Neural cell (in vitro differentiated cells): ENCODE measurements at regions not wholly inside any gene's neighbourhood (a gene's known extent, or its start where the extent isn't known, plus 50 kb on each side); places are given as distances from the start of the nearest gene placed in this dataset.

Source experiments
- H2AFZ ChIP-seq: fragments of 200-600, 300-800 bp; sonication (generic), shearing (Covaris generic); 2 replicates; pipeline ENCODE4 v1.6.0; 2014; ENCODE audit warnings: low read depth, mild to moderate bottlenecking, antibody characterized with exemption, low read length, moderate library complexity
- H3F3A ChIP-seq: fragments of 200-600 bp; shearing (Covaris generic); 2 replicates; pipeline ENCODE4 v1.6.1; 2016; ENCODE audit warnings: mild to moderate bottlenecking, moderate library complexity, mixed read lengths, antibody characterized with exemption, low read length; ENCODE audit not compliant: insufficient read depth, poor library complexity, severe bottlenecking
- H3K27ac ChIP-seq: fragments of 200-600, 300-800 bp; sonication (generic), shearing (Covaris generic); 2 replicates; pipeline ENCODE4 v1.5.1; 2014; ENCODE audit warnings: mild to moderate bottlenecking, low read length, moderate library complexity
- H3K27me3 ChIP-seq: fragments of 300-800, 200-600 bp; sonication (generic), shearing (Covaris generic); 2 replicates; pipeline ENCODE4 v1.6.0; 2014; ENCODE audit warnings: mild to moderate bottlenecking, low read depth, low read length, moderate library complexity; ENCODE audit not compliant: insufficient read depth
- H3K36me3 ChIP-seq: fragments of 300-800, 200-600 bp; sonication (generic), shearing (Covaris generic); 2 replicates; pipeline ENCODE4 v1.5.1; 2014; ENCODE audit warnings: mild to moderate bottlenecking, antibody characterized with exemption, low read length, moderate library complexity; ENCODE audit not compliant: insufficient read depth
- H3K4me2 ChIP-seq: fragments of 300-800, 200-600 bp; sonication (generic), shearing (Covaris generic); 2 replicates; pipeline ENCODE4 v1.6.0; 2014; ENCODE audit warnings: mild to moderate bottlenecking, low read length
- H3K4me3 ChIP-seq: fragments of 300-800, 200-600 bp; sonication (generic), shearing (Covaris generic); 2 replicates; pipeline ENCODE4 v1.5.1; 2014; ENCODE audit warnings: mild to moderate bottlenecking, low read length, moderate library complexity
- H3K79me2 ChIP-seq: fragments of 200-600 bp; shearing (Covaris generic); replicated peaks from 2 replicates; pipeline ENCODE4 v1.6.0; 2014; ENCODE audit warnings: mild to moderate bottlenecking, low read length, moderate library complexity; ENCODE audit not compliant: insufficient read depth
- H3K9ac ChIP-seq: fragments of 300-800, 200-600 bp; sonication (generic), shearing (Covaris generic); 2 replicates; pipeline ENCODE4 v1.6.1; 2016; ENCODE audit warnings: mild to moderate bottlenecking, low read length, mixed read lengths
- H3K9me2 ChIP-seq: fragments of 200-600 bp; shearing (Covaris generic); 2 replicates; pipeline ENCODE4 v1.6.1; 2016; ENCODE audit warnings: mild to moderate bottlenecking, low read length, mixed read lengths; ENCODE audit not compliant: insufficient read depth
- H3K9me3 ChIP-seq: fragments of 200-600, 300-800 bp; sonication (generic), shearing (Covaris generic); 2 replicates; pipeline ENCODE4 v1.6.1; 2016; ENCODE audit warnings: mild to moderate bottlenecking, mixed run types, low read length, moderate library complexity, mixed read lengths
- H4K20me1 ChIP-seq: fragments of 200-600 bp; shearing (Covaris generic); 2 replicates; pipeline ENCODE4 v1.6.1; 2016; ENCODE audit warnings: mild to moderate bottlenecking, mixed run types; ENCODE audit not compliant: insufficient read depth
- EP300 ChIP-seq: fragments of 450-650 bp; conservative IDR thresholded peaks from 2 replicates; pipeline ENCODE4 v1.6.1; 2014; ENCODE audit warnings: antibody characterized with exemption, mild to moderate bottlenecking, moderate library complexity; ENCODE audit not compliant: poor library complexity, severe bottlenecking
- EZH2 ChIP-seq: fragments of 200-600, 300-800 bp; shearing (Covaris generic), sonication (generic); IDR thresholded peaks from 2 replicates; pipeline ENCODE4 v1.6.1; 2014; ENCODE audit warnings: antibody characterized with exemption, low read length, borderline replicate concordance, mild to moderate bottlenecking; ENCODE audit not compliant: insufficient read depth, poor library complexity, severe bottlenecking
- MXI1 ChIP-seq: fragments of 450-650 bp; conservative IDR thresholded peaks from 2 replicates; pipeline ENCODE4 v1.6.1; 2014; ENCODE audit warnings: antibody characterized with exemption, mild to moderate bottlenecking; ENCODE audit not compliant: poor library complexity, severe bottlenecking
- RAD21 ChIP-seq: fragments of 450-650 bp; conservative IDR thresholded peaks from 2 replicates; pipeline ENCODE4 v1.6.1; 2014; ENCODE audit warnings: antibody characterized with exemption, mild to moderate bottlenecking, moderate library complexity
- REST ChIP-seq: IDR thresholded peaks from 2 replicates; pipeline ENCODE4 v1.6.1; 2012; ENCODE audit warnings: borderline replicate concordance
- SMC3 ChIP-seq: fragments of 450-650 bp; conservative IDR thresholded peaks from 2 replicates; pipeline ENCODE4 v1.6.1; 2014; ENCODE audit warnings: antibody characterized with exemption, mild to moderate bottlenecking, moderate library complexity; ENCODE audit not compliant: poor library complexity
- TAF1 ChIP-seq: IDR thresholded peaks from 2 replicates; pipeline ENCODE4 v1.6.1; 2012; ENCODE audit warnings: low read depth

- no peak overlapping the region for H2AFZ ChIP-seq
- H3K27ac ChIP-seq: no peak overlapping the region
- H4K20me1 ChIP-seq: no peaks in the 10 kb centered on the region
- TF ChIP-seq EP300: no peak
- no peak for TF ChIP-seq RAD21
- no peak for TF ChIP-seq EZH2
- TF ChIP-seq TAF1: no peak
- H3K79me2 ChIP-seq: no peaks in the 10 kb centered on the region
- no peak overlapping the region for H3K9ac ChIP-seq
- no peak overlapping the region for H3K4me2 ChIP-seq
- no peaks in the 10 kb centered on the region for H3K9me2 ChIP-seq
- H3K4me3 ChIP-seq: no peak overlapping the region
- no peaks in the 10 kb centered on the region for H3K9me3 ChIP-seq
- H3K36me3 ChIP-seq: no peaks in the 10 kb centered on the region
- H3F3A ChIP-seq: no peaks in the 10 kb centered on the region
- no peaks in the 10 kb centered on the region for H3K27me3 ChIP-seq
Measured at GRCh38 chr6:872570-873125, 179.7 kb upstream of the EXOC2 start.

GRCh38 chr6:871503-871902, 178.6 kb upstream of the EXOC2 start:
- Histone ChIP-seq H2AFZ (no peak overlapping the region), H3K27ac (no peak overlapping the region), H3K27me3 (no peaks in the 10 kb centered on the region), H3K9me2 (no peaks in the 10 kb centered on the region), H3K9ac (no peak overlapping the region), H3K4me2 (no peak overlapping the region), H3K36me3 (no peaks in the 10 kb centered on the region), H4K20me1 (no peaks in the 10 kb centered on the region), H3K79me2 (no peaks in the 10 kb centered on the region), H3F3A (no peaks in the 10 kb centered on the region), H3K9me3 (no peaks in the 10 kb centered on the region), H3K4me3 (no peak overlapping the region)
- TF ChIP-seq RAD21 (no peak), TAF1 (no peak), REST (no peak), SMC3 (no peak), MXI1 (no peak)

- Histone ChIP-seq H3K36me3 (no peaks in the 10 kb centered on the region), H3F3A (no peaks in the 10 kb centered on the region), H4K20me1 (no peaks in the 10 kb centered on the region), H3K79me2 (no peaks in the 10 kb centered on the region), H3K9ac (no peak overlapping the region), H3K9me3 (no peaks in the 10 kb centered on the region), H3K27me3 (no peaks in the 10 kb centered on the region), H2AFZ (no peak overlapping the region), H3K4me3 (no peak overlapping the region), H3K27ac (no peak overlapping the region), H3K4me2 (no peak overlapping the region), H3K9me2 (no peaks in the 10 kb centered on the region)
- TF ChIP-seq MXI1 (no peak), TAF1 (no peak)
Measured at GRCh38 chr6:870096-870495, 177.2 kb upstream of the EXOC2 start.
